Transverse colon (tissue), 4 donors: ENCODE measurements at regions not wholly inside any gene's neighbourhood (a gene's known extent, or its start where the extent isn't known, plus 50 kb on each side); places are given as distances from the start of the nearest gene placed in this dataset.

ENCODE experiments used
- CTCF ChIP-seq, 5 experiments: fragments of 200-600 bp in 3 of 5; fragments of 450-650 bp in 2 of 5; sonication (generic) in 3 of 5; IDR thresholded peaks; 1 replicate in 2 of 5; 2 replicates in 3 of 5; pipeline ENCODE4 v1.5.1; 2016 to 2017; ENCODE audit warnings: antibody characterized with exemption in 5 of 5, inconsistent platforms in 3 of 5, mild to moderate bottlenecking in 2 of 5, moderate library complexity in 1 of 5
- EP300 ChIP-seq: sonication (generic); formaldehyde crosslinking; IDR thresholded peaks from one replicate; pipeline ENCODE4 v1.6.1; 2017; ENCODE audit warnings: antibody characterized with exemption, low read depth
- POLR2A ChIP-seq: fragments of 450-650 bp; IDR thresholded peaks from one replicate; pipeline ENCODE4 v1.6.1; 2016; ENCODE audit warnings: antibody characterized with exemption, mild to moderate bottlenecking, moderate library complexity
- POLR2AphosphoS5 ChIP-seq, 3 donors: sonication (generic); formaldehyde crosslinking; IDR thresholded peaks; one replicate each; pipeline ENCODE4 v1.6.1; 2016; ENCODE audit warnings: antibody characterized with exemption in 3 of 3

GRCh38 chr11:110514967-110515366, 85.2 kb downstream of the FDX1 start:
- no peak for TF ChIP-seq CTCF (IDR thresholded peaks at IDR 0.05)
- TF ChIP-seq POLR2A: no peak
- no peak for TF ChIP-seq EP300
- TF ChIP-seq POLR2AphosphoS5 (IDR thresholded peaks at IDR 0.05): no peak
